Spleen (tissue), 11 donors: ENCODE measurements at regions not wholly inside any gene's neighbourhood (a gene's known extent, or its start where the extent isn't known, plus 50 kb on each side); places are given as distances from the start of the nearest gene placed in this dataset.

Experiments
- DNase-seq: peaks from one replicate; pipeline ENCODE4 v3.0.0-alpha.2; 2020
- H3K27ac ChIP-seq, 8 donors: fragments of 200-600 bp; sonication (generic) in 7 of 8; 1 replicate in 4 of 8; 2 replicates in 4 of 8; pipeline versions ENCODE4 v1.5.0 to v1.8.0; 2016 to 2021; ENCODE audit warnings: inconsistent platforms in 4 of 8, mild to moderate bottlenecking in 4 of 8, moderate library complexity in 1 of 8
- H3K27me3 ChIP-seq, 7 donors: fragments of 200-600 bp; sonication (generic) in 6 of 7; replicated peaks in 1 of 7; 1 replicate in 4 of 7; 2 replicates in 3 of 7; pipeline versions ENCODE4 v1.5.0 to v1.8.0; 2016 to 2021; ENCODE audit warnings: inconsistent platforms in 3 of 7, mild to moderate bottlenecking in 1 of 7
- H3K36me3 ChIP-seq, 6 donors: fragments of 200-600 bp; sonication (generic) in 5 of 6; 1 replicate in 4 of 6; 2 replicates in 2 of 6; pipeline versions ENCODE4 v1.5.0 to v1.8.0; 2016 to 2021; ENCODE audit warnings: inconsistent platforms in 2 of 6
- H3K4me1 ChIP-seq, 6 donors: fragments of 200-600 bp; sonication (generic) in 5 of 6; 1 replicate in 3 of 6; 2 replicates in 3 of 6; pipeline versions ENCODE4 v1.5.0 to v1.8.0; 2016 to 2021; ENCODE audit warnings: inconsistent platforms in 3 of 6
- H3K4me3 ChIP-seq, 8 donors: fragments of 200-600 bp; sonication (generic) in 7 of 8; 1 replicate in 4 of 8; 2 replicates in 4 of 8; pipeline versions ENCODE4 v1.5.0 to v1.8.0; 2016 to 2021; ENCODE audit warnings: inconsistent platforms in 4 of 8, mild to moderate bottlenecking in 4 of 8, moderate library complexity in 2 of 8
- H3K9me3 ChIP-seq, 8 donors: fragments of 200-600 bp; sonication (generic) in 7 of 8; 1 replicate in 4 of 8; 2 replicates in 4 of 8; pipeline versions ENCODE4 v1.5.0 to v1.8.0; 2016 to 2021; ENCODE audit warnings: inconsistent platforms in 4 of 8
- POLR2A ChIP-seq, 3 donors: fragments of 450-650 bp; IDR thresholded peaks; one replicate each; pipeline ENCODE4 v1.5.1; 2017; ENCODE audit warnings: antibody characterized with exemption in 3 of 3, mild to moderate bottlenecking in 1 of 3
- POLR2AphosphoS5 ChIP-seq, 3 donors: sonication (generic); formaldehyde crosslinking; IDR thresholded peaks; one replicate each; pipeline ENCODE4 v1.5.1; 2017; ENCODE audit warnings: antibody characterized with exemption in 3 of 3
- WGBS, 5 donors: extraction: QIAGEN DNeasy Blood & Tissue Kit in 3 of 5; methylation state at CpG; one replicate each; pipeline versions ENCODE4 v1.1.5 to v1.1.7; 2013 to 2018; 5-methylcytosine and 5-hydroxymethylcytosine counted together
- intact Hi-C: fragments of 100-400 bp; cut with DNase I; formaldehyde crosslinking; loops from one replicate; pipeline ENCODE4 v1.15.0; 2023; ENCODE audit warnings: low total_unique reads
- TF ChIP-seq, protein P1 (sequence below), 11 experiments: fragments of 200-600 bp in 7 of 11; fragments of 450-650 bp in 4 of 11; sonication (generic) in 4 of 11; IDR thresholded peaks in 8 of 11; conservative IDR thresholded peaks in 3 of 11; 1 replicate in 7 of 11; 2 replicates in 4 of 11; pipeline versions ENCODE4 v1.4.0 to v1.8.0; 2016 to 2021; ENCODE audit warnings: antibody characterized with exemption in 11 of 11, inconsistent platforms in 4 of 11, mild to moderate bottlenecking in 1 of 11
- donor health status: healthy with polysubstance abuse.
- donor health status: DM: no; HTN: no; CAD: no; lungs with moderate emphysema.
- donor health status: DM: no; HTN: no; CAD: no.
- donor health status: Bipolar disorder and iron deficiency.
- donor health status: healthy.
- donor health status: DM: no; HTN: no; CAD: no.
- donor health status: DM: yes; HTN: yes; CAD: no.

DNA sequence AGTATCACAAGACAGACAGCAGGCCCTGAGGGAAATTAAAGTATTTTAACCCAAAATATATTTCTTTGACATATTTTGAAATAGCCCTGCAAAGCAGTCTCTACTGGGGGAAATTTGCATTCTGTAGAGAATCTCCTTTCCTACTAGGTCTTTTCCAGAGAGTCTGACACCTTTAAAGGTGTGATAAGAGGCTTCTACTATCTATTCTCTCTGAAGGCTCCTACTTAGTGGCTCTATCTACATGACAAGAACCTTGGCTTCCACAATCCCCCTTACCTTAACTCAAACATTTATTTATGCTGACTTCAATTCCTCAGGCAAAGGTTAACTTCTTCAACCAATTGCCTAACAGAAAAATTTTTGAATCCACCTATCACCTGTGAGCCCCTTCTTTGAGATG lies 174.6 kb upstream of the GALNT5 start:
- Histone ChIP-seq H3K9me3 (no peaks in the 10 kb centered on the region), H3K27ac (no peak overlapping the region), H3K36me3 (no peaks in the 10 kb centered on the region), H3K4me3 (no peak overlapping the region), H3K27me3 (no peaks in the 10 kb centered on the region), H3K4me1 (no peaks in the 10 kb centered on the region)
- intact Hi-C loops = no loop called here
- no peak for DNase-seq
- TF ChIP-seq, protein P1, sequence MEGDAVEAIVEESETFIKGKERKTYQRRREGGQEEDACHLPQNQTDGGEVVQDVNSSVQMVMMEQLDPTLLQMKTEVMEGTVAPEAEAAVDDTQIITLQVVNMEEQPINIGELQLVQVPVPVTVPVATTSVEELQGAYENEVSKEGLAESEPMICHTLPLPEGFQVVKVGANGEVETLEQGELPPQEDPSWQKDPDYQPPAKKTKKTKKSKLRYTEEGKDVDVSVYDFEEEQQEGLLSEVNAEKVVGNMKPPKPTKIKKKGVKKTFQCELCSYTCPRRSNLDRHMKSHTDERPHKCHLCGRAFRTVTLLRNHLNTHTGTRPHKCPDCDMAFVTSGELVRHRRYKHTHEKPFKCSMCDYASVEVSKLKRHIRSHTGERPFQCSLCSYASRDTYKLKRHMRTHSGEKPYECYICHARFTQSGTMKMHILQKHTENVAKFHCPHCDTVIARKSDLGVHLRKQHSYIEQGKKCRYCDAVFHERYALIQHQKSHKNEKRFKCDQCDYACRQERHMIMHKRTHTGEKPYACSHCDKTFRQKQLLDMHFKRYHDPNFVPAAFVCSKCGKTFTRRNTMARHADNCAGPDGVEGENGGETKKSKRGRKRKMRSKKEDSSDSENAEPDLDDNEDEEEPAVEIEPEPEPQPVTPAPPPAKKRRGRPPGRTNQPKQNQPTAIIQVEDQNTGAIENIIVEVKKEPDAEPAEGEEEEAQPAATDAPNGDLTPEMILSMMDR (IDR thresholded peaks at IDR 0.05 in 8 of 11, conservative IDR thresholded peaks at IDR 0.05 in 3 of 11) = no peak
- TF ChIP-seq POLR2A (IDR thresholded peaks at IDR 0.05) (no peak), POLR2AphosphoS5 (IDR thresholded peaks at IDR 0.05) (no peak)

DNA sequence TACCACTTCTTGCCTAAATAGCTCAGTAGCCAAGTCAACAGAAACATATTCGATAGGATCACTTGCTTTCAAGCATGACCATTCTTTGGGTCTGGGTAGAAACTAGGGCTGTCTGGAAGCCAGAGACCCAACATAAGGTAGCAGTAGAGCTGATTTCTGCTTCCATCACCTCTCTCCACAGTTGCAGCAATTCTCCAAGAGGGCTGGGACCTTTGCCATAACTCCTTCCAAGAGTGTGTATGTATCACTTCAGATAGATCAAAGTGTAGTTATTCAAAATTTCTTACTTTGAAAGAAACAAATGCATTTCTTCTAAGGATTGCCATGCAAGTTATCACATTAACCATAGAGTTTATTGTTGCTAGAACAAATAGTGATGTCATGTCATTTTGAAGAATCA lies 172.0 kb upstream of the GALNT5 start:
- DNase-seq = no peak
- H3K9me3 ChIP-seq = no peaks in the 10 kb centered on the region
- no peaks in the 10 kb centered on the region for H3K27me3 ChIP-seq
- no peaks in the 10 kb centered on the region for H3K4me1 ChIP-seq
- WGBS, 5 donors = 78 to 97% (median 89%) methylated on average over 1 of the region's 1 CpG
- H3K4me3 ChIP-seq = no peak overlapping the region
- no peak overlapping the region for H3K27ac ChIP-seq
- no peaks in the 10 kb centered on the region for H3K36me3 ChIP-seq
- TF ChIP-seq, protein P1 (IDR thresholded peaks at IDR 0.05 in 8 of 11, conservative IDR thresholded peaks at IDR 0.05 in 3 of 11) = no peak
- no peak for TF ChIP-seq POLR2AphosphoS5 (IDR thresholded peaks at IDR 0.05)
- no peak for TF ChIP-seq POLR2A (IDR thresholded peaks at IDR 0.05)
- intact Hi-C loops = no loop called here

DNA sequence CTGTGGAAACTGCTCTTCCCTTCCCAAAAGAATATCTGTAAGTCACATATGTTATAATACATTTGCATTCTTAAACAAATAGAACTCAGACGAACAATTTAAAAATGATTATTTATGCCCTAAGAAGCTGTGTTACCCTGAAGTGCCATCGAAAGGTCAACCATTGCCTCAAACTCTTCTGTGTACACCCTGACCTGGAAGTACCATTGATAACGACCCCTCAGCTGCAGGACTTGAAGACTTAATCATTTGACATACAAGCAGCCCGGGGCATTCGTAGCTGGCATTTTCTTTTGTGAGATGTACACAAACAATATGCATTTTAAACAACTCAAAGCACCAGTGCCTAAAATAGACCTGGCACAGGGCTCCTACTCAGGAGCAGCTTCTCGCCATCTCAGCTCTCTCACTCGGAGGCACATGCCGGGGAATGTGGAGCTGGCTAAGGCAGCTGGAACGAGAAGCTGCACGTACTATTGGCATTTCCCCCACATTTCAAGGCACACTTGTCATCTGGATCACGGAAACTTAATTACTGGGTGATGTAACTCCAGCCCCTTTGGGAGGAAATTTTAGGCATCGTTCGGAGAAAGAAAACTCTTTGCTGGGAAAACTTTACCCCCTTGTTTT lies 170.0 kb upstream of the GALNT5 start:
- H3K4me3 ChIP-seq = no peak overlapping the region
- no peak overlapping the region for H3K27ac ChIP-seq
- 75 to 85% (median 82%) methylated on average over 13 of the region's 13 CpGs for WGBS, 5 donors
- H3K9me3 ChIP-seq = no peaks in the 10 kb centered on the region
- no peak for DNase-seq
- H3K36me3 ChIP-seq = no peaks in the 10 kb centered on the region
- TF ChIP-seq, protein P1 (IDR thresholded peaks at IDR 0.05 in 8 of 11, conservative IDR thresholded peaks at IDR 0.05 in 3 of 11) = no peak
- TF ChIP-seq POLR2AphosphoS5 (IDR thresholded peaks at IDR 0.05) = no peak
- no peak for TF ChIP-seq POLR2A (IDR thresholded peaks at IDR 0.05)
- H3K27me3 ChIP-seq = no peaks in the 10 kb centered on the region
- intact Hi-C loops = no loop called here
- H3K4me1 ChIP-seq = no peaks in the 10 kb centered on the region

DNA sequence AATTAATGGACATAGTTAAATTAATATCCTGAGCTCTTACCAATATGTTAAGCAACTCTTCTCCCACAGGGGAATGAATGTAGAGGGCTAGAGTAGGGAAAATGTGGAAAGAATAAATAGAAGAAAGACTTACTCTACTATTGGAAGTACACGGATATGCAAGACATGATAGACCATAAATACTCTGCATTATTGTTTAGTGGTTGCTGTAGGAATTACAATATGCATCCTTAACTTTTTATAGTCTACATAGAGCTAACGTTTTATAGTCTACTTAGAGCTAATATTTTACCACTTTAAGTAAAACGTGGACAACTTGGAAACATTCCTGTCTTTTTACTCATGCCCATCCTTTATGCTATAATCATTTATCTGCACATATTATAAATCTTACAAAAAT lies 163.8 kb upstream of the GALNT5 start:
- intact Hi-C loops = no loop called here
- 45 to 58% (median 52%) methylated on average over 3 of the region's 3 CpGs for WGBS, 5 donors

More for the DNA sequence above, 163.8 kb upstream of the GALNT5 start:
- no peak for DNase-seq
- Histone ChIP-seq H3K4me3 (no peak overlapping the region), H3K27me3 (no peaks in the 10 kb centered on the region), H3K4me1 (no peaks in the 10 kb centered on the region), H3K27ac (no peak overlapping the region), H3K9me3 (peaks cover 0 to 11% (median 4%) of the 10 kb centered on the region in 8 donors), H3K36me3 (no peaks in the 10 kb centered on the region)
- no peak for TF ChIP-seq POLR2A (IDR thresholded peaks at IDR 0.05)
- TF ChIP-seq, protein P1 (IDR thresholded peaks at IDR 0.05 in 8 of 11, conservative IDR thresholded peaks at IDR 0.05 in 3 of 11) = no peak
- no peak for TF ChIP-seq POLR2AphosphoS5 (IDR thresholded peaks at IDR 0.05)
